Caki2 (cell line): ENCODE measurements at regions not wholly inside any gene's neighbourhood (a gene's known extent, or its start where the extent isn't known, plus 50 kb on each side); places are given as distances from the start of the nearest gene placed in this dataset.
"Not testable (repeated sequence)": the region's sequence is repeated elsewhere in the genome, so short reads cannot be mapped to it uniquely, and the experiment has no call there.

ENCODE experiments used
- DNase-seq: peaks from one replicate; pipeline ENCODE4 v3.0.0-alpha.2; 2015; ENCODE audit warnings: low read depth
- in situ Hi-C: cut with HindIII; loops from 2 replicates; pipeline ENCODE4 v1.10.0; 2016; ENCODE audit warnings: low sequenced_read_pairs, low pct_unique_long_range_greater_than_20kb, mixed read lengths

DNA sequence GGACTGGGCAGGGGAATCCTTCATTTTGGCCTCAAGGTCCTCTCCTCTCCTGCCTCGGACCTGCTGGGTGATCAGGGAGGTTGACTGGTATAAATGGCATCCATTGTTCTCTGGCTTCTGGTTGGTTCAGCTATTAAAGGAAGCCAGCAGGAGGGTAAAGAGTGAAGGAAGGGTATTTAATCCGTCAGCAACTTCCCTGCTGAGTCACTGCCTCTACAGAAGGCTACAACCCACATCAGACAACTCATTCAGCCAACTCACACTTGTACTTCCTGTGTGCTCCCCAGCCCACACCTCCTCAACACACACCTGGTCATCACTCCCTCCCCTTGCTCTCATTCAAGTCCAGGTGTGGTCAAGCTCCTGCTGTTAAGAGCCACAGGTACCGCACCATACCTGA, 68.3 kb upstream of the MRPS9 start:
- peak; percentile 12 for DNase-seq
- in situ Hi-C loops: no loop called here

- in situ Hi-C loops: no loop called here
- DNase-seq: no peak
Observed at GRCh38 chr2:104975371-104975770, 62.5 kb upstream of the MRPS9 start.

DNA sequence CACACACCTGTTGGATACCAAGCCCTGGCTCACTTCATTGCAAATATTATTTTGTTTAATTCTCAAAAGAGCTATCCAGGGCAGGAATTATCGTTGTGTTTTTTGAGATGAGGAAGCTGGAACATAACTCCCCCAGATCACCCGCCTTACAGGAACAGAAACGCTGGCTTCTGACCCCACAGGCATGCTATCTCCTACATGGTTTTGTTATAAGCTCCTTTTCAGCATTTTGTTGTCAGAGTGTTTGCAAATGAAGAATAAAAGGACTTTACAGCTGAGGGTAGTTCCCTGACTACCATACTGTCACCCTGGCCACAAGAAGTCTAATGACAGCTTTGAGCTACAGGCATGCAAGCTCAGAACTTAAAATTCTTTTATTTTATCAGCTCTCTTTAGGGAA, 62.0 kb upstream of the MRPS9 start:
- in situ Hi-C loops: no loop called here
- DNase-seq: no peak

GRCh38 chr2:104976603-104977120, 61.2 kb upstream of the MRPS9 start:
- no peak for DNase-seq
- in situ Hi-C loops: no loop called here

DNA sequence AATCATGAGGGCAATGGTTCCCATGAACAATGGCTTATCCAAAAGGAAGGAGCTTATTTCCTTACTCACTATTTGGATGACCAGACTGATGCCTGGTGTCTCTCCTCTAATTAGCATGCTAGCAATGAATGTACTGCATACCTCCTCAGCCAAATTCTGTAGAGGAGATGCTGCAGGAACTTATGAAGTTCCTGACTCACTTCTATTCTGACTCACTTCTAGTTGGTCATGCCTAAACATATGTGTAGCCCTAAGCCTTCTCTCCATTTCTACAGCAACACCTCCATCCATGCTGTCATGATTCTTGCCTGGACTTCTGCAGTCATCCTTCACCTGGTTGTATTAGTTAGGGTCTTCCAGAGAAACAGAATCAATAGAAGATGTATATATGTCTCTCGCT, 59.9 kb upstream of the MRPS9 start:
- in situ Hi-C loops: no loop called here
- no peak for DNase-seq

DNA sequence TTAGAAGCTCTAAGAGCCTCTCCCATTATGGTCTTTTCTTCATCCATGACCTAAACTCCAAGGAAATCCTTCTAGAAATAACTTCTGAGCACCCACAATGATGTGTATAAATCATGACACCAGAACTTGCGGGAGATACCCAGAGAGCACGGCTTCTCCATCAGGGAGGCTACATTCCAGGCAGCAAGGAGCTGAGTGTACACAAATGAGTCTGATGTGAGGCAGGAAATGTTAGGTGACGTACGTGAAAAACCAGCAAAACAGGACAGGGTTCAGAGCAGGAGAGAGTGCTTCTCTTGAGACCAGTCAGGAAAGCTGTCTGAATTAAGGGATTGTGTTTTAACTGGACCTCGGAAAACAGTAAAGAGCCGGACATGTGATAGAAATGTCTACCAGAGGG, 58.1 kb upstream of the MRPS9 start:
- in situ Hi-C loops, DNase-seq: not testable (repeated sequence)

DNA sequence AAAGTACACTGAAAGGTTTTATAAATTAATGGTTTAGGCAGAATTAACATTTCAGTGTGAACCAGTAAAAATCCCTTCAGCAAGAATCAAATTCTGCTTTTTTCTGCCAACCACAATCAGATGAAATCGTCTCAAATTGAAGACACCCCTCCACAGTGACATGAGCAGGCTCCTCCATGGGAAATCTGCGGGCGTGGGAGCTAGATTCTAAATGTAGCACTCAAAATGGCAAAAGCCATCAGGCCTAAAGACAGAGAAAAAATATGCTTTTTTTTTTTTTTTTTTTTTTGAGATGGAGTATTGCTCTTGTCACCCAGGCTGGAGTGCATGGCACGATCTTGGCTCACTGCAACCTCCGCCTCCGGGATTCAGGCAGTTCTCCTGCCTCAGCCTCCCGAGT, 55.8 kb upstream of the MRPS9 start:
- in situ Hi-C loops: no loop called here
- no peak for DNase-seq
